Skeletal muscle satellite cell (primary cell): ENCODE measurements at regions not wholly inside any gene's neighbourhood (a gene's known extent, or its start where the extent isn't known, plus 50 kb on each side); places are given as distances from the start of the nearest gene placed in this dataset.
"Not testable (repeated sequence)": the region's sequence is repeated elsewhere in the genome, so short reads cannot be mapped to it uniquely, and the experiment has no call there.

Experiments used
- H3K27me3 ChIP-seq: 2 replicates; pipeline ENCODE4 v1.7.0; 2013; ENCODE audit warnings: low read length; ENCODE audit not compliant: control insufficient read depth, insufficient read depth
- H3K36me3 ChIP-seq: 2 replicates; pipeline ENCODE4 v1.7.0; 2013; ENCODE audit warnings: mild to moderate bottlenecking, control low read depth, low read length; ENCODE audit not compliant: insufficient read depth
- H3K4me1 ChIP-seq: 2 replicates; pipeline ENCODE4 v1.7.0; 2013; ENCODE audit warnings: low read length; ENCODE audit not compliant: control insufficient read depth, insufficient read depth
- H3K4me2 ChIP-seq: 2 replicates; pipeline ENCODE4 v1.7.0; 2013; ENCODE audit warnings: mild to moderate bottlenecking, low read length
- H3K4me3 ChIP-seq: 2 replicates; pipeline ENCODE4 v1.7.0; 2013; ENCODE audit warnings: low read length
- H3K9ac ChIP-seq: 2 replicates; pipeline ENCODE4 v1.7.0; 2013; ENCODE audit warnings: mild to moderate bottlenecking, low read depth, low read length, moderate library complexity
- H3K9me3 ChIP-seq: replicated peaks from 2 replicates; pipeline ENCODE4 v1.7.0; 2013; ENCODE audit warnings: mild to moderate bottlenecking, control low read depth, low read length

DNA sequence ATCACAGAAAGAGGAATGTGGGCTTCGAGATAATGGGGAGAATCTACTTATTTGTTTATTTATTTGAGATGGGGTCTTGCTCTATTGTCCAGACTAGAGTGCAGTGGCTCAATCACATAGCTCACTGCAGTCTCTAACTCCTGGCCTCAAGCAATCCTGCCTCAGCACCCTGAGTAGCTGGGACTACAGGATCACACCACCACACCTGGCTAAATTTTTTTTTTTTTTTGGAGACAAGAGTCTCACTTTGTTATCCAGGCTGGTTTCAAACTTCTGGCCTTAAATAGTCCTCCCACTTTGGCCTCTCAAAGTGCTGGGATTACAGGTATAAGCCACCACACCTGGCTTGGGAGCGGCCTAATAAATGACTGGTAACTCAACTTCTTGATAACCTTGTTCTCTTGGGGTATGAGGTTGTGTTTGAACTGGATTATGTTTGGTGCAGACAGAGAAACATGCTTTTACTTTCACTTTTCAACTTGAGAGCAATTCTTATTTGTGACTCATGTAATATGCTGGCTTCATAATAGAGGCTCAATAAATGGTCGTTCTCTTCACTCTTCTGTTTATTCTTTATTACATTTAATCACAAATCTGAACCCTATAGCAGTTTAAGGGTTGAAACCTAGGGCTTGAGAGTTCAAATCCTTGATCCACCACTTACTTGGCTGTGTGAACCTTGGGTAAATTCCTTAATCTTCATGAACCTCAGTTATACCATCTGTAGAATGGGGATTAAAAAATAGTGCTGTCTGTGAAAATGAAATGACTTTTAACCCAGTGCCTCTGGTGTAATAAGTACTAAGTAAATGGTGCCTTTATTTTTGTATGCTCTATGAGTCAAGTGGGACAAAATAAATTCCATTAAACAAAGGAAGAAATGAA, 129.1 kb upstream of the HS3ST2 start:
- peaks cover 17% of the 10 kb centered on the region for H3K4me1 ChIP-seq
- H3K36me3 ChIP-seq: no peaks in the 10 kb centered on the region
- H3K4me3 ChIP-seq: no peak overlapping the region
- H3K4me2 ChIP-seq: peak overlapping the region; percentile 1
- no peak overlapping the region for H3K9ac ChIP-seq
- H3K9me3 ChIP-seq: no peaks in the 10 kb centered on the region
- peaks cover 4% of the 10 kb centered on the region for H3K27me3 ChIP-seq

- peaks cover 17% of the 10 kb centered on the region for H3K4me1 ChIP-seq
- H3K36me3 ChIP-seq: no peaks in the 10 kb centered on the region
- H3K9me3 ChIP-seq: no peaks in the 10 kb centered on the region
- H3K4me2 ChIP-seq: peak overlapping the region; percentile 1
- H3K4me3 ChIP-seq: no peak overlapping the region
- H3K9ac ChIP-seq: peak overlapping the region; percentile 5
- H3K27me3 ChIP-seq: no peaks in the 10 kb centered on the region
Measured at GRCh38 chr16:22685459-22685830, 128.5 kb upstream of the HS3ST2 start.

DNA sequence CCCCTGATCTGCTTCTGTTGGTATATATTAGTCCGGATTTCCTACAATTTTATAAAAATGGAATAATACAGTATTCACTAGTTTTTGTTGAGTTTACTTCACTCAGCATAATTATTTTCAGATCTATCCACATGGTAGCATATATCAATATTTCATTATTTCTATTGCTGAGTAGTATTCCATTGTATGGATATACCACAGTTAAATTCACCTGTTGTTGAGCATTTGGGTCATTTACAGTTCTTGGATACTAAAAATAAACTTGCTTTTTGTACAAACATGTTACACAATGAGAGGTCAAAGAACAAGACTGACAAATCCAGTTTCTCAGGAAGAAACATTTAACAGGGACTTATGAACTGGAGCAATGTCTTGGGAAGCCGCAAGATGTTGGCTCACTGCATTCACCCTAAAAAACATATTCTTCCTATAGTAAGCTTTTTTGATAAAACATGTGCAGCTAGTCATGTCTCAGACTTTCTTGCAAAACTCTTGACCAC, 126.9 kb upstream of the HS3ST2 start:
- H3K36me3 ChIP-seq: no peaks in the 10 kb centered on the region
- H3K4me2 ChIP-seq: no peak overlapping the region
- no peaks in the 10 kb centered on the region for H3K9me3 ChIP-seq
- H3K4me3 ChIP-seq: no peak overlapping the region
- H3K27me3 ChIP-seq: no peaks in the 10 kb centered on the region
- H3K9ac ChIP-seq: no peak overlapping the region
- H3K4me1 ChIP-seq: peaks cover 17% of the 10 kb centered on the region

GRCh38 chr16:22688463-22688862, 125.5 kb upstream of the HS3ST2 start:
- no peak overlapping the region for H3K9ac ChIP-seq
- no peaks in the 10 kb centered on the region for H3K27me3 ChIP-seq
- H3K4me2 ChIP-seq: no peak overlapping the region
- H3K4me1 ChIP-seq: peaks cover 17% of the 10 kb centered on the region
- H3K36me3 ChIP-seq: no peaks in the 10 kb centered on the region
- H3K4me3 ChIP-seq: no peak overlapping the region
- no peaks in the 10 kb centered on the region for H3K9me3 ChIP-seq

- Histone ChIP-seq H3K27me3 (no peaks in the 10 kb centered on the region), H3K9me3 (no peaks in the 10 kb centered on the region), H3K9ac (no peak overlapping the region)
Measured at GRCh38 chr16:22688930-22689329, 125.0 kb upstream of the HS3ST2 start.

DNA sequence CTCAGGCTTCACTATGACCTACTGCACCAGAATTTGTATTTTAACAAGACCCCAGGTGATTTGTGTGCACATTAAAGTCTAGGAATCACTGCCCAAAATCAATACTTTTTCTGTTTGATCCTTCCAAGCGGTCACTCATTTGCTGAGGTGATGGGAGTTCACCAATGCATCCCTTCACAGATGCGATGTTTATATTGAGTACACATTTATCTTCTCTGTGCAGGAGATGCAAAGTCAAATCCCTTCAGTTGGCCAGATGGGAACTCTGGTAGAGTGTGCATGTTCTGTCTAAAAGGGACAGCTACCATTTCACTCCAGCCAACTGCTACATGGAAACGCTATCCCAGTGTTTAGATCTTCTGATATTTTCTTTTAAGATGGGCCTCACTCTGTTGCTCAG, 122.6 kb upstream of the HS3ST2 start:
- Histone ChIP-seq H3K4me2 (no peak overlapping the region), H3K36me3 (no peaks in the 10 kb centered on the region), H3K4me1 (peaks cover 18% of the 10 kb centered on the region), H3K9ac (no peak overlapping the region), H3K9me3 (no peaks in the 10 kb centered on the region), H3K4me3 (no peak overlapping the region), H3K27me3 (no peaks in the 10 kb centered on the region)

More at GRCh38 chr16:22688930-22689329, 125.0 kb upstream of the HS3ST2 start:
- Histone ChIP-seq H3K4me1 (peaks cover 21% of the 10 kb centered on the region), H3K4me3 (no peak overlapping the region), H3K36me3 (no peaks in the 10 kb centered on the region), H3K4me2 (no peak overlapping the region)

DNA sequence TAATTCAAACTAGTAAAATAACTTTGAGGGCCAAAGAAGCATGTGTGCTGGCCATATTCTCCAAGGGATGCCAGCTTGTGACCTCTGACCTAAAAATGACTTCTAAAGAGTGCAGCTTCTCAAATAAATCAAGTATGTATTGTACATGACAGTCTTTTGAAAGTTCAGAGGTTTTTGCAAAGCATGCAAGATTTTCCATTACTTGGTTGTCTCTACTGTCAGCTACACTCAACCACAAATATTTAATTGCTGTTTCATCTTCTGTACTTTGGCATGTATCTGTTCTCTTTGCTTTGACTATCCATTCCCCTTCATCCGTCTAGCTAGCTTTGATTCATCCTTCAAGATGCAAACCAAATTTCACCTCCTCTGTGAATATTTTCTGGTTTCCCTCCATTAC, 121.9 kb upstream of the HS3ST2 start:
- peaks cover 18% of the 10 kb centered on the region for H3K4me1 ChIP-seq
- H3K9ac ChIP-seq: no peak overlapping the region
- no peaks in the 10 kb centered on the region for H3K36me3 ChIP-seq
- H3K9me3 ChIP-seq: no peaks in the 10 kb centered on the region
- H3K4me3 ChIP-seq: no peak overlapping the region
- no peaks in the 10 kb centered on the region for H3K27me3 ChIP-seq
- no peak overlapping the region for H3K4me2 ChIP-seq

DNA sequence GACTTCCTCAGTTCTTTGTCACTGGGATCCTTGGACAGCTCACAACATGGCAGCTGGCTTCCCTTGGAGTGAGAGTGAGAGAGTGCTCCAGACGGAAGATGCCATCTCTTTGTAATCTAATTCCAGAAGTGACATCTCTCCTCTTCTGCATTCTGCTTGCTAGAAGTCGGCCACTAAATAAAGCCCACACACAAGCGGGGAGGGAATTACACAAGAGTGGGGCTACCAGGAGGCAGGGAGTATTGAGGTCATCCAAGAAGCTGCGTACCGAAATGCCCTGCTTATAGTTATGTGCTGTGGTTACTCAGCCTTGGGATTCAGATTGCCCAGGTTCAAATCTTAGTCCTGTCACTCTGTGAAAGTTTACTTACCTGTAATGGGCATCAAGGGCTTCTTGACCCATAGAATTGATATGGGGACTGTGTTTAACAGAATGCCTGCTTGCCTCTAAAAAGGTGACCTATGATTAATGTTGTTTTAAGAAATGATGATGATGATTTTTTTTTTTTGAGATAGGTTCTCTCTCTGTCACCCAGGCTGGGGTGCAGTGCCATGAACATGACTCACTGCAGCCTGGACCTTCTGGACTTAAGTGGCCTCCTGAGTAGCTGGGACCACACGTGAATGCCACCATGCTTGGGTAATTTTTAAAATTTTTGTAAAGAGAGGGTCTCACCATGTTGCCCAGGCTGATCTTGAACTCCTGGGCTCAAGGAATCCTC, 120.9 kb upstream of the HS3ST2 start:
- Histone ChIP-seq H3K27me3 (no peaks in the 10 kb centered on the region), H3K4me3 (no peak overlapping the region), H3K9ac (no peak overlapping the region), H3K36me3 (no peaks in the 10 kb centered on the region), H3K4me1 (peaks cover 18% of the 10 kb centered on the region), H3K9me3 (no peaks in the 10 kb centered on the region), H3K4me2 (no peak overlapping the region)

DNA sequence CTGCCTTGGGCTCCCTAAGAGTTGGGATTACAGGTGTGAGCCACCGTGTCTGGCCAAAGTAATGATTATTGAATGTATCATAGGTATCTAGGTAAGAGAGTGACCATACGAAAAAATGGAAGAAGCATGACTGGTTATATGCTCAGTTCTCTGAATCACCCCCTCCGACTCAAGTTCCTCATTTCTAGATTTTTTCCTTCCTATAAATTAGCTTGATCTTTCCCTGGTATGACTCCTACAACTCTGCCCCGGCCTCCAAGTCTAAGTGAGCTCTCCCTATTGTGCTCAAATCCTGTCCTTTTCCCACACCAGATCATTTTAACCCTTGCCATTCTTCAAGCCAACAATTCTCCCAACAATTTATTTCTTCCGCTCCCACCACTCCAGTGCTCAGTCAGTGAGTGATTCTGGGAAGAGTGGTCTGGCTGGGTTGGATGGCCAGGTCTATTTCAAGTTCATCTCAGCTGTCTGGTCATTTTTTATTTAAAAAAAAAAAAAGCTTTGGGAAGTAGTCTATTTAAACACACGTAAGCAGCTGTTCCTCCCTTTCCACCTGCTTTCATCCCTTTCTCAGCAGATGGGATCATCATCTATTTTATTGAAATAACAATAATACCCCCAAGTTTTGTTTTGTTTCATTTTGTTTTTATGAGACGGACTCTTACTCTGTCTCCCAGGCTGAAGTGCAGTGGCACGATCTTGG, 120.2 kb upstream of the HS3ST2 start:
- H3K9ac ChIP-seq: no peak overlapping the region

GRCh38 chr16:22694887-22695382, 119.0 kb upstream of the HS3ST2 start:
- no peaks in the 10 kb centered on the region for H3K36me3 ChIP-seq
- H3K9ac ChIP-seq: peak overlapping the region; percentile 37
- no peaks in the 10 kb centered on the region for H3K27me3 ChIP-seq
- no peaks in the 10 kb centered on the region for H3K9me3 ChIP-seq
- peaks cover 18% of the 10 kb centered on the region for H3K4me1 ChIP-seq
- H3K4me3 ChIP-seq: peak overlapping the region; percentile 44
- peak overlapping the region; percentile 66 for H3K4me2 ChIP-seq

More for the DNA sequence above, 120.2 kb upstream of the HS3ST2 start:
- no peaks in the 10 kb centered on the region for H3K36me3 ChIP-seq
- H3K4me1 ChIP-seq: peaks cover 18% of the 10 kb centered on the region
- H3K9me3 ChIP-seq: no peaks in the 10 kb centered on the region
- H3K4me2 ChIP-seq: no peak overlapping the region
- no peak overlapping the region for H3K4me3 ChIP-seq
- no peaks in the 10 kb centered on the region for H3K27me3 ChIP-seq

GRCh38 chr16:22695773-22696172, 118.2 kb upstream of the HS3ST2 start:
- not testable (repeated sequence) for H3K4me3 ChIP-seq, H3K9me3 ChIP-seq, H3K27me3 ChIP-seq, H3K9ac ChIP-seq, H3K36me3 ChIP-seq
- Histone ChIP-seq H3K4me1 (peaks cover 18% of the 10 kb centered on the region), H3K4me2 (peak overlapping the region; percentile 66)
